DOHH2 (cell line): ENCODE measurements at regions not wholly inside any gene's neighbourhood (a gene's known extent, or its start where the extent isn't known, plus 50 kb on each side); places are given as distances from the start of the nearest gene placed in this dataset.

Experiments used
- CTCF ChIP-seq: fragments of 200-600 bp; sonication (generic); IDR thresholded peaks from one replicate; pipeline ENCODE4 v1.5.1; 2014; ENCODE audit warnings: antibody characterized with exemption, mild to moderate bottlenecking, low read depth, low read length; ENCODE audit not compliant: poor library complexity, severe bottlenecking
- EZH2phosphoT487 ChIP-seq: fragments of 200-600 bp; sonication (generic); IDR thresholded peaks from 2 replicates; pipeline ENCODE4 v1.6.1; 2017; ENCODE audit warnings: borderline replicate concordance, mild to moderate bottlenecking, antibody characterized with exemption, low read length, moderate library complexity, mixed read lengths

GRCh38 chr2:193409951-193410350 is 1215.2 kb upstream of the TMEFF2 start:
- TF ChIP-seq CTCF (no peak), EZH2phosphoT487 (no peak)
